Sciatic nerve (tissue), 2 donors: ENCODE measurements at regions not wholly inside any gene's neighbourhood (a gene's known extent, or its start where the extent isn't known, plus 50 kb on each side); places are given as distances from the start of the nearest gene placed in this dataset.
"Not testable (repeated sequence)": the region's sequence is repeated elsewhere in the genome, so short reads cannot be mapped to it uniquely, and the experiment has no call there.

Experiments
- ATAC-seq: fragments of 200-7000 bp; cut with Tn5 transposase; one replicate; pipeline ENCODE4 v1.9.1; 2020; ENCODE audit warnings: mild to moderate bottlenecking, moderate library complexity
- DNase-seq: peaks from one replicate; pipeline ENCODE4 v3.0.0-alpha.2; 2020; ENCODE audit warnings: low spot score
- intact Hi-C: fragments of 100-400 bp; cut with DNase I; formaldehyde crosslinking; loops from one replicate; pipeline ENCODE4 v1.14.2; 2022
- donor health status: DM: no; HTN: no; CAD: no.
- donor health status: DM: no; HTN: no; CAD: no.

- intact Hi-C loops, DNase-seq, ATAC-seq: not testable (repeated sequence)
Observed at GRCh38 chr3:152693521-152694250, 141.2 kb upstream of the P2RY1 start.

- DNase-seq (no peak), ATAC-seq (no peak)
- intact Hi-C loops, result no loop called here
Observed at GRCh38 chr3:152695840-152696239, 139.1 kb upstream of the P2RY1 start.

- intact Hi-C loops, result no loop called here
- DNase-seq (no peak), ATAC-seq (no peak)
Observed at GRCh38 chr3:152696962-152697361, 138.0 kb upstream of the P2RY1 start.

- intact Hi-C loops, result no loop called here
- ATAC-seq (no peak), DNase-seq (no peak)
Observed at GRCh38 chr3:152703245-152703890, 131.6 kb upstream of the P2RY1 start.

- DNase-seq, result no peak
- intact Hi-C loops, result no loop called here
Observed at GRCh38 chr3:152706991-152707713, 127.8 kb upstream of the P2RY1 start.

GRCh38 chr3:152709659-152710058, 125.3 kb upstream of the P2RY1 start:
- no peak for ATAC-seq
- intact Hi-C loops, result no loop called here
- DNase-seq, result no peak

More at GRCh38 chr3:152706991-152707713, 127.8 kb upstream of the P2RY1 start:
- ATAC-seq, result no peak

GRCh38 chr3:152710549-152710948, 124.4 kb upstream of the P2RY1 start:
- intact Hi-C loops, result no loop called here
- no peak for ATAC-seq
- DNase-seq, result no peak

- intact Hi-C loops, result no loop called here
- ATAC-seq (no peak), DNase-seq (no peak)
Observed at GRCh38 chr3:152713989-152714388, 120.9 kb upstream of the P2RY1 start.

GRCh38 chr3:152714507-152714906, 120.4 kb upstream of the P2RY1 start:
- intact Hi-C loops, result no loop called here
- ATAC-seq (no peak), DNase-seq (no peak)

GRCh38 chr3:152717252-152717651, 117.7 kb upstream of the P2RY1 start:
- ATAC-seq (no peak), DNase-seq (no peak)
- intact Hi-C loops, result no loop called here

- intact Hi-C loops, result no loop called here
- DNase-seq (no peak), ATAC-seq (no peak)
Observed at GRCh38 chr3:152718810-152719209, 116.1 kb upstream of the P2RY1 start.

- ATAC-seq (peak; percentile 36), DNase-seq (no peak)
- intact Hi-C loops, result no loop called here
Observed at GRCh38 chr3:152719264-152719663, 115.7 kb upstream of the P2RY1 start.

GRCh38 chr3:152720951-152721718, 113.8 kb upstream of the P2RY1 start:
- ATAC-seq (no peak), DNase-seq (no peak)
- intact Hi-C loops, result no loop called here

GRCh38 chr3:152724270-152724669, 110.7 kb upstream of the P2RY1 start:
- intact Hi-C loops, result no loop called here
- ATAC-seq (no peak), DNase-seq (no peak)

- intact Hi-C loops, result no loop called here
- ATAC-seq (no peak), DNase-seq (no peak)
Observed at GRCh38 chr3:152728231-152728980, 106.5 kb upstream of the P2RY1 start.

GRCh38 chr3:152729906-152730305, 105.0 kb upstream of the P2RY1 start:
- ATAC-seq (no peak), DNase-seq (no peak)
- intact Hi-C loops, result no loop called here

GRCh38 chr3:152731511-152731910, 103.4 kb upstream of the P2RY1 start:
- ATAC-seq (no peak), DNase-seq (no peak)
- intact Hi-C loops, result no loop called here

- intact Hi-C loops, result no loop called here
- ATAC-seq (no peak), DNase-seq (no peak)
Observed at GRCh38 chr3:152733584-152734119, 101.3 kb upstream of the P2RY1 start.
